Gastrocnemius medialis (tissue), 4 donors: ENCODE measurements at regions not wholly inside any gene's neighbourhood (a gene's known extent, or its start where the extent isn't known, plus 50 kb on each side); places are given as distances from the start of the nearest gene placed in this dataset.

ENCODE experiments used
- CTCF ChIP-seq, 5 experiments: fragments of 450-650 bp in 3 of 5; fragments of 200-600 bp in 2 of 5; sonication (generic) in 2 of 5; IDR thresholded peaks in 4 of 5; conservative IDR thresholded peaks in 1 of 5; 1 replicate in 4 of 5; 2 replicates in 1 of 5; pipeline ENCODE4 v1.5.1; 2016 to 2019; ENCODE audit warnings: antibody characterized with exemption in 5 of 5, mild to moderate bottlenecking in 3 of 5, moderate library complexity in 3 of 5
- POLR2A ChIP-seq, 2 donors: fragments of 450-650 bp; IDR thresholded peaks; one replicate each; pipeline ENCODE4 v1.6.1; 2017; ENCODE audit warnings: antibody characterized with exemption in 2 of 2, mild to moderate bottlenecking in 2 of 2, moderate library complexity in 2 of 2

- no peak for TF ChIP-seq CTCF (IDR thresholded peaks at IDR 0.05 in 4 of 5, conservative IDR thresholded peaks at IDR 0.05 in 1 of 5)
- no peak for TF ChIP-seq POLR2A (IDR thresholded peaks at IDR 0.05)
These were observed 74.5 kb upstream of the EXOC6 start for GRCh38 chr10:92773776-92774175.
